GM12878 (cell line): ENCODE measurements at regions not wholly inside any gene's neighbourhood (a gene's known extent, or its start where the extent isn't known, plus 50 kb on each side); places are given as distances from the start of the nearest gene placed in this dataset.

ENCODE experiments used
- ATAC-seq: fragments of 200-7000 bp; cut with Tn5 transposase; 3 replicates; pipeline ENCODE4 v1.9.1; 2020; ENCODE audit warnings: mild to moderate bottlenecking, moderate library complexity
- BruUV-seq: library from RNA; stranded (reverse); fragments of 400-500 nt; replicated peaks from 2 replicates; lab custom pipeline; 2021; lab: Mats Ljungman, UMichigan
- CTCF ChIA-PET: fragments of 300-600 bp; sonication (Branson Sonifier 250); formaldehyde crosslinking; extraction: SDS; loops from one replicate; lab custom pipeline; 2021; ENCODE audit warnings: inconsistent platforms; lab: Yijun Ruan, JAX
- POLR2A ChIA-PET: fragments of 350-600 bp; formaldehyde crosslinking; extraction: SDS; loops from one replicate; lab custom pipeline; 2021; ENCODE audit warnings: inconsistent platforms; lab: Charles Lee
- RAD21 ChIA-PET: fragments of 300-600 bp; sonication (Branson Sonifier 250); formaldehyde crosslinking; loops from one replicate; lab custom pipeline; 2023; ENCODE audit warnings: antibody characterized with exemption; ENCODE audit not compliant: unreplicated experiment; lab: Charles Lee
- SMC1A ChIA-PET: fragments of 300-600 bp; sonication (Branson Sonifier 250); formaldehyde crosslinking; loops from one replicate; lab custom pipeline; 2023; ENCODE audit not compliant: unreplicated experiment, uncharacterized antibody; lab: Charles Lee
- DNase-seq: peaks from one replicate; pipeline ENCODE4 v3.0.0-alpha.2; 2011; ENCODE audit warnings: low read depth, low spot score
- FAIRE-seq: peaks from 3 replicates; lab custom pipeline; 2011; peaks lifted over from hg19 to GRCh38; lab: Jason Lieb, UNC
- H2AFZ ChIP-seq: 2 replicates; pipeline ENCODE4 v1.6.0; 2011; ENCODE audit warnings: low read depth, low read length, control low read depth; ENCODE audit not compliant: control insufficient read depth
- H3K27ac ChIP-seq: 2 replicates; pipeline ENCODE4 v1.5.1; 2011; ENCODE audit warnings: control low read depth; ENCODE audit not compliant: control insufficient read depth, insufficient read depth
- H3K27me3 ChIP-seq, 2 experiments: replicated peaks in 1 of 2; 2 replicates each; pipeline versions ENCODE4 v1.6.0 to v1.6.1; 2011; ENCODE audit warnings: low read length in 1 of 2; ENCODE audit not compliant: control insufficient read depth in 2 of 2, insufficient read depth in 2 of 2
- H3K36me3 ChIP-seq, 2 experiments: 2 replicates each; pipeline ENCODE4 v1.5.1; 2011; ENCODE audit warnings: low read length in 1 of 2; ENCODE audit not compliant: control insufficient read depth in 2 of 2, insufficient read depth in 2 of 2
- H3K4me1 ChIP-seq: 2 replicates; pipeline ENCODE4 v1.6.1; 2011; ENCODE audit warnings: mild to moderate bottlenecking, low read length, moderate library complexity, mixed read lengths; ENCODE audit not compliant: control insufficient read depth, insufficient read depth
- H3K4me2 ChIP-seq: 2 replicates; pipeline ENCODE4 v1.6.0; 2011; ENCODE audit warnings: control low read depth; ENCODE audit not compliant: control insufficient read depth, insufficient read depth
- H3K4me3 ChIP-seq: fragments of 200-600 bp; sonication (generic); 2 replicates; pipeline ENCODE4 v1.5.1; 2016
- H3K79me2 ChIP-seq: 2 replicates; pipeline ENCODE4 v1.6.0; 2011; ENCODE audit warnings: low read length; ENCODE audit not compliant: control insufficient read depth, insufficient read depth
- H3K9ac ChIP-seq: 2 replicates; pipeline ENCODE4 v1.8.0; 2011; ENCODE audit warnings: low read length, control low read depth, mixed read lengths; ENCODE audit not compliant: control insufficient read depth, insufficient read depth
- H3K9me3 ChIP-seq: replicated peaks from 3 replicates; pipeline ENCODE4 v1.5.1; 2011; ENCODE audit warnings: mild to moderate bottlenecking, low read length; ENCODE audit not compliant: control insufficient read depth, insufficient read depth
- H4K20me1 ChIP-seq: 2 replicates; pipeline ENCODE4 v1.6.0; 2011; ENCODE audit not compliant: control insufficient read depth, insufficient read depth
- CREM ChIP-seq: IDR thresholded peaks from 2 replicates; pipeline ENCODE4 v1.6.1; 2014; ENCODE audit warnings: antibody characterized with exemption, low read depth
- MEF2B ChIP-seq: fragments of 450-650 bp; IDR thresholded peaks from 2 replicates; pipeline ENCODE4 v1.6.1; 2018; ENCODE audit warnings: mild to moderate bottlenecking, moderate library complexity; ENCODE audit not compliant: partially characterized antibody, poor library complexity, severe bottlenecking
- PAX8 ChIP-seq: fragments of 450-650 bp; IDR thresholded peaks from 2 replicates; pipeline ENCODE4 v1.6.1; 2017; ENCODE audit warnings: mild to moderate bottlenecking, moderate library complexity
- PKNOX1 ChIP-seq: fragments of 450-650 bp; IDR thresholded peaks from 2 replicates; pipeline ENCODE4 v1.6.1; 2016; ENCODE audit warnings: mild to moderate bottlenecking
- ZNF592 ChIP-seq: fragments of 450-650 bp; IDR thresholded peaks from 2 replicates; pipeline ENCODE4 v1.6.1; 2017; ENCODE audit warnings: mild to moderate bottlenecking, moderate library complexity
- WGBS: methylation state at CpG from one replicate; pipeline ENCODE4 v1.1.6; 2016; ENCODE audit warnings: low lambda C conversion rate; ENCODE audit not compliant: insufficient replicate concordance, insufficient coverage; ENCODE audit errors: missing lambda C conversion rate; 5-methylcytosine and 5-hydroxymethylcytosine counted together
- in situ Hi-C: fragments of 300-500 bp; cut with MboI; formaldehyde crosslinking; loops from 9 replicates; pipeline ENCODE4 v1.14.3; 2018; ENCODE audit warnings: mixed read lengths
- intact Hi-C: fragments of 100-400 bp; cut with micrococcal nuclease; formaldehyde crosslinking; loops from one replicate; pipeline ENCODE4 v1.14.2; 2022; ENCODE audit not compliant: unreplicated experiment
- TF ChIP-seq, protein P1 (sequence below): fragments of 450-650 bp; IDR thresholded peaks from 2 replicates; pipeline ENCODE4 v1.6.1; 2017; ENCODE audit warnings: mild to moderate bottlenecking, low read depth, inconsistent platforms; ENCODE audit not compliant: poor library complexity, severe bottlenecking

- TF ChIP-seq, protein P1, sequence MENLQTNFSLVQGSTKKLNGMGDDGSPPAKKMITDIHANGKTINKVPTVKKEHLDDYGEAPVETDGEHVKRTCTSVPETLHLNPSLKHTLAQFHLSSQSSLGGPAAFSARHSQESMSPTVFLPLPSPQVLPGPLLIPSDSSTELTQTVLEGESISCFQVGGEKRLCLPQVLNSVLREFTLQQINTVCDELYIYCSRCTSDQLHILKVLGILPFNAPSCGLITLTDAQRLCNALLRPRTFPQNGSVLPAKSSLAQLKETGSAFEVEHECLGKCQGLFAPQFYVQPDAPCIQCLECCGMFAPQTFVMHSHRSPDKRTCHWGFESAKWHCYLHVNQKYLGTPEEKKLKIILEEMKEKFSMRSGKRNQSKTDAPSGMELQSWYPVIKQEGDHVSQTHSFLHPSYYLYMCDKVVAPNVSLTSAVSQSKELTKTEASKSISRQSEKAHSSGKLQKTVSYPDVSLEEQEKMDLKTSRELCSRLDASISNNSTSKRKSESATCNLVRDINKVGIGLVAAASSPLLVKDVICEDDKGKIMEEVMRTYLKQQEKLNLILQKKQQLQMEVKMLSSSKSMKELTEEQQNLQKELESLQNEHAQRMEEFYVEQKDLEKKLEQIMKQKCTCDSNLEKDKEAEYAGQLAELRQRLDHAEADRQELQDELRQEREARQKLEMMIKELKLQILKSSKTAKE: no peak
- no peak for TF ChIP-seq ZNF592
- no peak for TF ChIP-seq MEF2B
- TF ChIP-seq PAX8: no peak
These were observed 264.1 kb downstream of the MN1 start (continued) for GRCh38 chr22:27537501-27537900.

DNA sequence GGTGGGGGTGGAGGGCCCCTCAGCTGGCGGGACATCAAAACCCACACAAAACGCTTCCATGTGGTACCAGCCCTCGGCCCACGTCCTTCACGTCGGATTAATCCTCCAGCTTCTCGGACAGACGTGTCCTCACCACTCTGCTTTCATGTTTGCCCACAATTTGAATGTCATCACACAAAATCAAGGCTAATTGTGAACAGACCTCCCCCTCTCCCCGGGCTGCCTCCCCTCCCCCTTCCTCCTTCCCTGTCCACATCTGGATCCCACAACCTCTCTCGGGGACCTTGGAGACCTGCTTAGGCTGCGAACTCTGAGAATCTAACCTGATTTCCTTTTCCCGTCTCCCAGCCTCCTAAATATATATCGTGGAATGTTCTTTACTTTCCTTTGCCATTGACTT, 262.9 kb downstream of the MN1 start:
- no peaks in the 10 kb centered on the region for H3K9me3 ChIP-seq
- TF ChIP-seq PKNOX1 (no peak), CREM (no peak)
- ChIA-PET CTCF (no interaction called here), POLR2A (no interaction called here), RAD21 (no interaction called here), SMC1A (no interaction called here)
- in situ Hi-C loops (no loop called here), intact Hi-C loops (no loop called here)
- H3K79me2 ChIP-seq: no peaks in the 10 kb centered on the region
- FAIRE-seq (no peak), ATAC-seq (no peak), DNase-seq (no peak)
- H3K9ac ChIP-seq: no peak overlapping the region
- 18% methylated on average over 12 of the region's 13 CpGs for WGBS
- no peak overlapping the region for H3K4me2 ChIP-seq
- BruUV-seq: no TSS peak
- 0 out of 4 replicates have a peak, but pooled peaks cover 0 to 1% of the 10 kb centered on the region in 2 experiments for H3K27me3 ChIP-seq
- H3K4me3 ChIP-seq: no peak overlapping the region
- H4K20me1 ChIP-seq: no peaks in the 10 kb centered on the region
- H2AFZ ChIP-seq: no peak overlapping the region
- H3K27ac ChIP-seq: no peak overlapping the region
- H3K4me1 ChIP-seq: no peaks in the 10 kb centered on the region
- H3K36me3 ChIP-seq: no peaks in the 10 kb centered on the region
